ENCODE measurements at regions not wholly inside any gene's neighbourhood (a gene's known extent, or its start where the extent isn't known, plus 50 kb on each side); places are given as distances from the start of the nearest gene placed in this dataset.

DNA sequence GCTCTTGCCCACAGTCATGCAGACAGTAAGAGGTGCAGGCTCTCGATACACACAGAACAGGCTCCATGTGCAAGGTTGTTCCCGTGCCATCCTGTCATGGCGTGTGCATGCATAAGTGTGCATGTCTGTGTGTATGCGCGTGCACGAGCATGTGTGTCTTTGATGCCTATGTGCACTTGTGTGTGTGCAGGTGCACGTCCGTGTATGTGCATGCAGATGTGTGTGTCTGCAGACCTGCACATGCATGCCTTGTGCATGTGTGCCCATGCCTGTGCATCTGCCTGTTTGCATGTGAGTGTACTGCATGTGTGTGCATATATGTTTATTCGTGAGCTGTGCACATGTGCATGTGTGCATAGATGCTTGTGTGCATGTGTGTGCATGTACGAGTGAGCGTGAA is 309.8 kb downstream of the TMEM121 start:
- H3K27me3 ChIP-seq (ENCODE audit: control insufficient read depth in 4 of 4, insufficient read depth in 4 of 4, low read length in 3 of 4) = peaks cover 0 to 3% (median 0%) of the 10 kb centered on the region in 4 donors
- WGBS = 85% methylated on average over 11 of the region's 11 CpGs
- H3K27ac ChIP-seq (ENCODE audit: low read depth in 1 of 2, low read length in 2 of 2) = no peak overlapping the region
- H3K9ac ChIP-seq (ENCODE audit: low read depth in 1 of 2, low read length in 2 of 2) = no peak overlapping the region
- no peak overlapping the region for H3K4me3 ChIP-seq (ENCODE audit: low read depth in 1 of 3, low read length in 3 of 3)
- H3K4me1 ChIP-seq (ENCODE audit: control insufficient read depth in 4 of 4, insufficient read depth in 4 of 4, low read length in 3 of 4) = no peaks in the 10 kb centered on the region
- TF ChIP-seq, protein P1, sequence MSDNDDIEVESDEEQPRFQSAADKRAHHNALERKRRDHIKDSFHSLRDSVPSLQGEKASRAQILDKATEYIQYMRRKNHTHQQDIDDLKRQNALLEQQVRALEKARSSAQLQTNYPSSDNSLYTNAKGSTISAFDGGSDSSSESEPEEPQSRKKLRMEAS (IDR thresholded peaks at IDR 0.05) = no peak
- TF ChIP-seq, protein P2, sequence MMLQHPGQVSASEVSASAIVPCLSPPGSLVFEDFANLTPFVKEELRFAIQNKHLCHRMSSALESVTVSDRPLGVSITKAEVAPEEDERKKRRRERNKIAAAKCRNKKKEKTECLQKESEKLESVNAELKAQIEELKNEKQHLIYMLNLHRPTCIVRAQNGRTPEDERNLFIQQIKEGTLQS (IDR thresholded peaks at IDR 0.05) = no peak
- TF ChIP-seq, protein P3, sequence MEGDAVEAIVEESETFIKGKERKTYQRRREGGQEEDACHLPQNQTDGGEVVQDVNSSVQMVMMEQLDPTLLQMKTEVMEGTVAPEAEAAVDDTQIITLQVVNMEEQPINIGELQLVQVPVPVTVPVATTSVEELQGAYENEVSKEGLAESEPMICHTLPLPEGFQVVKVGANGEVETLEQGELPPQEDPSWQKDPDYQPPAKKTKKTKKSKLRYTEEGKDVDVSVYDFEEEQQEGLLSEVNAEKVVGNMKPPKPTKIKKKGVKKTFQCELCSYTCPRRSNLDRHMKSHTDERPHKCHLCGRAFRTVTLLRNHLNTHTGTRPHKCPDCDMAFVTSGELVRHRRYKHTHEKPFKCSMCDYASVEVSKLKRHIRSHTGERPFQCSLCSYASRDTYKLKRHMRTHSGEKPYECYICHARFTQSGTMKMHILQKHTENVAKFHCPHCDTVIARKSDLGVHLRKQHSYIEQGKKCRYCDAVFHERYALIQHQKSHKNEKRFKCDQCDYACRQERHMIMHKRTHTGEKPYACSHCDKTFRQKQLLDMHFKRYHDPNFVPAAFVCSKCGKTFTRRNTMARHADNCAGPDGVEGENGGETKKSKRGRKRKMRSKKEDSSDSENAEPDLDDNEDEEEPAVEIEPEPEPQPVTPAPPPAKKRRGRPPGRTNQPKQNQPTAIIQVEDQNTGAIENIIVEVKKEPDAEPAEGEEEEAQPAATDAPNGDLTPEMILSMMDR (IDR thresholded peaks at IDR 0.05; ENCODE audit: low read depth, low read length, missing input control) = no peak
- TF ChIP-seq FOXA2 (IDR thresholded peaks at IDR 0.05) = no peak
- TF ChIP-seq SP1 (IDR thresholded peaks at IDR 0.05) = no peak
- TF ChIP-seq HNF4A (conservative IDR thresholded peaks at IDR 0.05) = no peak
- TF ChIP-seq GABPA (IDR thresholded peaks at IDR 0.05 in 1 of 2, conservative IDR thresholded peaks at IDR 0.05 in 1 of 2) = no peak
- TF ChIP-seq EGR1 (IDR thresholded peaks at IDR 0.05; ENCODE audit: low read depth in 2 of 2) = no peak
- no peak for TF ChIP-seq NR2F2 (IDR thresholded peaks at IDR 0.05)
- TF ChIP-seq RAD21 (IDR thresholded peaks at IDR 0.05) = no peak
- TF ChIP-seq HNF4G (IDR thresholded peaks at IDR 0.05) = no peak
- TF ChIP-seq FOXA1 (IDR thresholded peaks at IDR 0.05) = no peak
- TF ChIP-seq YY1 (IDR thresholded peaks at IDR 0.05) = no peak
- no peak for TF ChIP-seq JUND (IDR thresholded peaks at IDR 0.05)
- TF ChIP-seq, protein P4, sequence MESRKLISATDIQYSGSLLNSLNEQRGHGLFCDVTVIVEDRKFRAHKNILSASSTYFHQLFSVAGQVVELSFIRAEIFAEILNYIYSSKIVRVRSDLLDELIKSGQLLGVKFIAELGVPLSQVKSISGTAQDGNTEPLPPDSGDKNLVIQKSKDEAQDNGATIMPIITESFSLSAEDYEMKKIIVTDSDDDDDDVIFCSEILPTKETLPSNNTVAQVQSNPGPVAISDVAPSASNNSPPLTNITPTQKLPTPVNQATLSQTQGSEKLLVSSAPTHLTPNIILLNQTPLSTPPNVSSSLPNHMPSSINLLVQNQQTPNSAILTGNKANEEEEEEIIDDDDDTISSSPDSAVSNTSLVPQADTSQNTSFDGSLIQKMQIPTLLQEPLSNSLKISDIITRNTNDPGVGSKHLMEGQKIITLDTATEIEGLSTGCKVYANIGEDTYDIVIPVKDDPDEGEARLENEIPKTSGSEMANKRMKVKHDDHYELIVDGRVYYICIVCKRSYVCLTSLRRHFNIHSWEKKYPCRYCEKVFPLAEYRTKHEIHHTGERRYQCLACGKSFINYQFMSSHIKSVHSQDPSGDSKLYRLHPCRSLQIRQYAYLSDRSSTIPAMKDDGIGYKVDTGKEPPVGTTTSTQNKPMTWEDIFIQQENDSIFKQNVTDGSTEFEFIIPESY (IDR thresholded peaks at IDR 0.05) = no peak
- TF ChIP-seq TAF1 (conservative IDR thresholded peaks at IDR 0.05) = no peak
- H3K9me3 ChIP-seq (ENCODE audit: control insufficient read depth in 4 of 4, low read length in 3 of 4) = no peaks in the 10 kb centered on the region
- H3K36me3 ChIP-seq (ENCODE audit: control insufficient read depth in 4 of 4, insufficient read depth in 3 of 4, low read depth in 1 of 4, low read length in 3 of 4) = no peaks in the 10 kb centered on the region
- no peak for DNase-seq (ENCODE audit: low spot score)

DNA sequence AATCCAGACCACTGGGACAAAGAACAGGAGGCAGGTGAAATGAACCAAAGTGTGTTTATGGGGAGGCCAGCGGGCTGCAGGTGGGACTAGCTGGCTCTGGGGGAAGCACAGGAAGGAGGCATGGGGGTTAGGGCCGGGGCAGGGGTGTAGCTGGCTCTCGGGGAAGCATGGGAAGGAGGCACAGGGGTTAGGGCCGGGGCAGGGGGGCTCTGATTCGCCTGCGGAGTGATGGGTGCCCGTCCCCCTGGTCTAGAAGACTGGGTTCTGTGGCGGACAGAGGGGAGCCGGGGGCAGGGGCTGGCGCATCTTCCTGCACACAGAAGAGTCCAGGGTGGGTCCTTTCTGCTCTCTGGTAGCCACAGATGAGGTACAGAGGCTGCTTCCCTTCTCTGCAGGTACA is 310.3 kb downstream of the TMEM121 start:
- 64% methylated on average over 10 of the region's 10 CpGs for WGBS
- Histone ChIP-seq H3K9ac (ENCODE audit: low read depth in 1 of 2, low read length in 2 of 2) (no peak overlapping the region), H3K4me3 (ENCODE audit: low read depth in 1 of 3, low read length in 3 of 3) (no peak overlapping the region), H3K9me3 (ENCODE audit: control insufficient read depth in 4 of 4, low read length in 3 of 4) (no peaks in the 10 kb centered on the region), H3K4me1 (ENCODE audit: control insufficient read depth in 4 of 4, insufficient read depth in 4 of 4, low read length in 3 of 4) (no peaks in the 10 kb centered on the region), H3K27me3 (ENCODE audit: control insufficient read depth in 4 of 4, insufficient read depth in 4 of 4, low read length in 3 of 4) (peaks cover 0 to 3% (median 0%) of the 10 kb centered on the region in 4 donors), H3K36me3 (ENCODE audit: control insufficient read depth in 4 of 4, insufficient read depth in 3 of 4, low read depth in 1 of 4, low read length in 3 of 4) (no peaks in the 10 kb centered on the region), H3K27ac (ENCODE audit: low read depth in 1 of 2, low read length in 2 of 2) (no peak overlapping the region)
- TF ChIP-seq FOXA1 (IDR thresholded peaks at IDR 0.05) (no peak), RAD21 (IDR thresholded peaks at IDR 0.05) (no peak), SP1 (IDR thresholded peaks at IDR 0.05) (no peak), RXRA (IDR thresholded peaks at IDR 0.05) (no peak), HNF4G (IDR thresholded peaks at IDR 0.05) (no peak), JUND (IDR thresholded peaks at IDR 0.05) (no peak), FOXA2 (IDR thresholded peaks at IDR 0.05) (no peak), NR2F2 (IDR thresholded peaks at IDR 0.05) (no peak)
- TF ChIP-seq, protein P5, sequence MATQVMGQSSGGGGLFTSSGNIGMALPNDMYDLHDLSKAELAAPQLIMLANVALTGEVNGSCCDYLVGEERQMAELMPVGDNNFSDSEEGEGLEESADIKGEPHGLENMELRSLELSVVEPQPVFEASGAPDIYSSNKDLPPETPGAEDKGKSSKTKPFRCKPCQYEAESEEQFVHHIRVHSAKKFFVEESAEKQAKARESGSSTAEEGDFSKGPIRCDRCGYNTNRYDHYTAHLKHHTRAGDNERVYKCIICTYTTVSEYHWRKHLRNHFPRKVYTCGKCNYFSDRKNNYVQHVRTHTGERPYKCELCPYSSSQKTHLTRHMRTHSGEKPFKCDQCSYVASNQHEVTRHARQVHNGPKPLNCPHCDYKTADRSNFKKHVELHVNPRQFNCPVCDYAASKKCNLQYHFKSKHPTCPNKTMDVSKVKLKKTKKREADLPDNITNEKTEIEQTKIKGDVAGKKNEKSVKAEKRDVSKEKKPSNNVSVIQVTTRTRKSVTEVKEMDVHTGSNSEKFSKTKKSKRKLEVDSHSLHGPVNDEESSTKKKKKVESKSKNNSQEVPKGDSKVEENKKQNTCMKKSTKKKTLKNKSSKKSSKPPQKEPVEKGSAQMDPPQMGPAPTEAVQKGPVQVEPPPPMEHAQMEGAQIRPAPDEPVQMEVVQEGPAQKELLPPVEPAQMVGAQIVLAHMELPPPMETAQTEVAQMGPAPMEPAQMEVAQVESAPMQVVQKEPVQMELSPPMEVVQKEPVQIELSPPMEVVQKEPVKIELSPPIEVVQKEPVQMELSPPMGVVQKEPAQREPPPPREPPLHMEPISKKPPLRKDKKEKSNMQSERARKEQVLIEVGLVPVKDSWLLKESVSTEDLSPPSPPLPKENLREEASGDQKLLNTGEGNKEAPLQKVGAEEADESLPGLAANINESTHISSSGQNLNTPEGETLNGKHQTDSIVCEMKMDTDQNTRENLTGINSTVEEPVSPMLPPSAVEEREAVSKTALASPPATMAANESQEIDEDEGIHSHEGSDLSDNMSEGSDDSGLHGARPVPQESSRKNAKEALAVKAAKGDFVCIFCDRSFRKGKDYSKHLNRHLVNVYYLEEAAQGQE (IDR thresholded peaks at IDR 0.05) = no peak
- TF ChIP-seq, protein P2 (IDR thresholded peaks at IDR 0.05) = no peak
- TF ChIP-seq, protein P1 (IDR thresholded peaks at IDR 0.05) = no peak
- TF ChIP-seq, protein P4 (IDR thresholded peaks at IDR 0.05) = no peak
- DNase-seq (ENCODE audit: low spot score) = no peak
